NCI-H774 (cell line): ENCODE measurements at regions not wholly inside any gene's neighbourhood (a gene's known extent, or its start where the extent isn't known, plus 50 kb on each side); places are given as distances from the start of the nearest gene placed in this dataset.
"Not testable (repeated sequence)": the region's sequence is repeated elsewhere in the genome, so short reads cannot be mapped to it uniquely, and the experiment has no call there.

Experiments
- DNase-seq: peaks from one replicate; lab custom pipeline; 2025; lab: John Stamatoyannopoulos, UW

- no peak for DNase-seq
Observed at GRCh38 chr7:109763611-109764010, 1193.9 kb downstream of the DNAJB9 start.

- DNase-seq, result no peak
Observed at GRCh38 chr7:109772161-109772560, 1202.5 kb downstream of the DNAJB9 start.

GRCh38 chr7:109782806-109783205 lies 1213.1 kb downstream of the DNAJB9 start:
- DNase-seq, result no peak

- DNase-seq, result no peak
Observed at GRCh38 chr7:109806548-109806947, 1236.9 kb downstream of the DNAJB9 start.

- DNase-seq, result no peak
Observed at GRCh38 chr7:109821156-109821555, 1251.5 kb downstream of the DNAJB9 start.

GRCh38 chr7:109834851-109835250 lies 1256.1 kb upstream of the LRRN3 start:
- no peak for DNase-seq

GRCh38 chr7:109835577-109835976 lies 1255.3 kb upstream of the LRRN3 start:
- DNase-seq, result no peak

- DNase-seq, result no peak
Observed at GRCh38 chr7:109836016-109836415, 1254.9 kb upstream of the LRRN3 start.

GRCh38 chr7:109842386-109842785 lies 1248.5 kb upstream of the LRRN3 start:
- DNase-seq, result no peak

GRCh38 chr7:109844362-109844761 lies 1246.6 kb upstream of the LRRN3 start:
- no peak for DNase-seq

- no peak for DNase-seq
Observed at GRCh38 chr7:109864230-109864629, 1226.7 kb upstream of the LRRN3 start.

GRCh38 chr7:109868215-109868860 lies 1222.6 kb upstream of the LRRN3 start:
- DNase-seq, result no peak

- DNase-seq, result no peak
Observed at GRCh38 chr7:109873296-109873695, 1217.6 kb upstream of the LRRN3 start.

GRCh38 chr7:109879287-109879828 lies 1211.6 kb upstream of the LRRN3 start:
- peak; percentile 43 for DNase-seq

GRCh38 chr7:109890622-109891021 lies 1200.3 kb upstream of the LRRN3 start:
- DNase-seq, result no peak

GRCh38 chr7:109893231-109893630 lies 1197.7 kb upstream of the LRRN3 start:
- DNase-seq, result no peak

- DNase-seq, result no peak
Observed at GRCh38 chr7:109895536-109895935, 1195.4 kb upstream of the LRRN3 start.

GRCh38 chr7:109901926-109902325 lies 1189.0 kb upstream of the LRRN3 start:
- DNase-seq, result no peak

- DNase-seq, result not testable (repeated sequence)
Observed at GRCh38 chr7:109905368-109906065, 1185.4 kb upstream of the LRRN3 start.

GRCh38 chr7:109915670-109916069 lies 1175.3 kb upstream of the LRRN3 start:
- DNase-seq, result no peak

GRCh38 chr7:109926738-109927137 lies 1164.2 kb upstream of the LRRN3 start:
- no peak for DNase-seq

GRCh38 chr7:109930049-109930448 lies 1160.9 kb upstream of the LRRN3 start:
- DNase-seq, result no peak

- DNase-seq, result no peak
Observed at GRCh38 chr7:109939207-109939606, 1151.7 kb upstream of the LRRN3 start.
